ENCODE measurements at regions not wholly inside any gene's neighbourhood (a gene's known extent, or its start where the extent isn't known, plus 50 kb on each side); places are given as distances from the start of the nearest gene placed in this dataset.
A peak's percentile ranks its signal among the peaks of the same experiment; 100 is the strongest.
"Not testable (repeated sequence)": the region's sequence is repeated elsewhere in the genome, so short reads cannot be mapped to it uniquely, and the experiment has no call there.

GRCh38 chr9:71607461-71607881 is 160.8 kb downstream of the CEMIP2 start:
- ATAC-seq (ENCODE audit: poor library complexity): no peak
- no peaks in the 10 kb centered on the region for H3K36me3 Mint-ChIP-seq (ENCODE audit: low read depth)
- no peaks in the 10 kb centered on the region for H3K4me1 Mint-ChIP-seq (ENCODE audit: low read depth)
- H3K4me3 Mint-ChIP-seq: no peak overlapping the region
- Histone ChIP-seq H3K27me3 (ENCODE audit: control insufficient read depth in 1 of 2, insufficient read depth in 2 of 2, low read length in 2 of 2) (no peaks in the 10 kb centered on the region), H3K9me3 (ENCODE audit: control insufficient read depth in 1 of 2, insufficient read depth in 1 of 2, low read length in 2 of 2) (no peaks in the 10 kb centered on the region), H3K36me3 (ENCODE audit: insufficient read depth, low read length) (no peaks in the 10 kb centered on the region), H3K4me3 (ENCODE audit: low read length) (no peak overlapping the region), H3K27ac (ENCODE audit: low read depth in 1 of 2, low read length in 2 of 2) (no peak overlapping the region), H3K4me1 (ENCODE audit: insufficient read depth, low read length) (no peaks in the 10 kb centered on the region)
- no peaks in the 10 kb centered on the region for H3K27me3 Mint-ChIP-seq
- intact Hi-C loops (cut with DNase I, micrococcal nuclease): loop anchor here in 1 of 2 experiments (1.0 kb wide), 1 partner anchor 162 kb away; no protein-coding TSS in a partner anchor
- peaks cover 1% of the 10 kb centered on the region for H3K9me3 Mint-ChIP-seq
- ChIA-PET POLR2A (no interaction called here), CTCF (no interaction called here)
- no peak overlapping the region for H3K27ac Mint-ChIP-seq
- no peak for TF ChIP-seq CTCF (IDR thresholded peaks at IDR 0.05)
- no peak for DNase-seq

- peak; percentile 60 to 91 (median 77) for DNase-seq
- Mint-ChIP-seq H3K36me3 (ENCODE audit: low read depth) (no peaks in the 10 kb centered on the region), H3K27ac (no peak overlapping the region), H3K9me3 (no peaks in the 10 kb centered on the region), H3K27me3 (no peaks in the 10 kb centered on the region), H3K4me1 (ENCODE audit: low read depth) (no peaks in the 10 kb centered on the region), H3K4me3 (no peak overlapping the region)
- ChIA-PET CTCF (interaction anchor here (0.8 to 1.8 kb wide), 5 partner anchors 10 to 421 kb away, joined by 3 to 5 read pairs (median 3); no protein-coding TSS in a partner anchor), POLR2A (interaction anchor here (1.2 to 1.5 kb wide), 2 partner anchors 81 to 164 kb away, joined by 3 to 8 read pairs; partner anchors contain the start of gene CEMIP2)
- intact Hi-C loops (cut with DNase I, micrococcal nuclease): loop anchor here (1.0 to 5.0 kb wide), 6 partner anchors 113 to 668 kb away; no protein-coding TSS in a partner anchor
- H3K27ac ChIP-seq (ENCODE audit: low read depth in 1 of 2, low read length in 2 of 2): no peak overlapping the region
- no peaks in the 10 kb centered on the region for H3K9me3 ChIP-seq (ENCODE audit: control insufficient read depth in 1 of 2, insufficient read depth in 1 of 2, low read length in 2 of 2)
- no peaks in the 10 kb centered on the region for H3K36me3 ChIP-seq (ENCODE audit: insufficient read depth, low read length)
- H3K27me3 ChIP-seq (ENCODE audit: control insufficient read depth in 1 of 2, insufficient read depth in 2 of 2, low read length in 2 of 2): no peaks in the 10 kb centered on the region
- ATAC-seq (ENCODE audit: poor library complexity): peak; percentile 75
- TF ChIP-seq CTCF (IDR thresholded peaks at IDR 0.05): peak; percentile 94
- no peak overlapping the region for H3K4me3 ChIP-seq (ENCODE audit: low read length)
- no peaks in the 10 kb centered on the region for H3K4me1 ChIP-seq (ENCODE audit: insufficient read depth, low read length)
These were observed 163.9 kb downstream of the CEMIP2 start for GRCh38 chr9:71604197-71605063.

DNA sequence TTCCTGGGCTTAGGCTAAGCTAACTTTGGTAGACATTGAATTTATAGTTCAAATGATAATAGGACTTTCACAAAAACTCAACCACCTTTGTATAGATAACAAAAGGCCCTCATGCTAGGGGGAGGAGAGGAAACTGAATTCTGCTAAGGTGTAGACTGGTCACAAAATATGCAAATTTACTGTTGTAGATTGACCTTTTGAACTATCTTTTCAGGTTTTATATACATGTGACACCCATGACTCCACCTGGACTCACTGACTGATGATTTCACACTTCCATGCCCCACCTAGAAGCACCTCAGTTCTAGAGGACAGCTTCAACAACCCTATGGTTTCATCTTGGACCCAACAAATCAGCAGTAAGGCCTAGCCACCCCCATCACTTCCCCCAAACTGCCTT is 165.7 kb downstream of the CEMIP2 start:
- no peak overlapping the region for H3K4me3 Mint-ChIP-seq
- H3K27me3 ChIP-seq (ENCODE audit: control insufficient read depth in 1 of 2, insufficient read depth in 2 of 2, low read length in 2 of 2): no peaks in the 10 kb centered on the region
- no peak overlapping the region for H3K4me3 ChIP-seq (ENCODE audit: low read length)
- H3K27ac ChIP-seq (ENCODE audit: low read depth in 1 of 2, low read length in 2 of 2): no peak overlapping the region
- no peaks in the 10 kb centered on the region for H3K36me3 ChIP-seq (ENCODE audit: insufficient read depth, low read length)
- ATAC-seq (ENCODE audit: poor library complexity): no peak
- H3K27ac Mint-ChIP-seq: no peak overlapping the region
- no peaks in the 10 kb centered on the region for H3K36me3 Mint-ChIP-seq (ENCODE audit: low read depth)
- no peaks in the 10 kb centered on the region for H3K9me3 ChIP-seq (ENCODE audit: control insufficient read depth in 1 of 2, insufficient read depth in 1 of 2, low read length in 2 of 2)
- intact Hi-C loops (cut with DNase I, micrococcal nuclease): loop anchor here (5.0 kb wide), 2 partner anchors 115 to 670 kb away; no protein-coding TSS in a partner anchor
- CTCF ChIA-PET: no interaction called here
- no peaks in the 10 kb centered on the region for H3K9me3 Mint-ChIP-seq
- no peaks in the 10 kb centered on the region for H3K4me1 ChIP-seq (ENCODE audit: insufficient read depth, low read length)
- no peak for TF ChIP-seq CTCF (IDR thresholded peaks at IDR 0.05)
- no peaks in the 10 kb centered on the region for H3K4me1 Mint-ChIP-seq (ENCODE audit: low read depth)
- POLR2A ChIA-PET: no interaction called here
- no peaks in the 10 kb centered on the region for H3K27me3 Mint-ChIP-seq
- no peak for DNase-seq

DNA sequence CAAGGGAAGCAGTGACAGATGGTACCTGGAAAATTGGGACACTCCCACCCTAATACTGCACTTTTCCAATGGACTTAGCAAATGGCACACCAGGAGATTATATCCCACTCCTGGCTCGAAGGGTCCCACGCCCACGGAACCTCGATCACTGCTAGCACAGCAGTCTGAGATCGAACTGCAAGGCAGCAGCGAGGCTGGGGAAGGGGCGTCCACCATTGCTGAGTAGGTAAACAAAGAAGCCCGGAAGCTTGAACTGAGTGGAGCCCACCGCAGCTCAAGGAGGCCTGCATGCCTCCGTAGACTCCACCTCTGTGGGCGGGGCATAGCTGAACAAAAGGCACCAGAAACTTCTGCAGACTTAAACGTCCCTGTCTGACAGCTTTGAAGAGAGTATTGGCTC is 172.6 kb downstream of the CEMIP2 start:
- H3K9me3 ChIP-seq (ENCODE audit: control insufficient read depth in 1 of 2, insufficient read depth in 1 of 2, low read length in 2 of 2); POLR2A ChIA-PET; H3K4me1 ChIP-seq (ENCODE audit: insufficient read depth, low read length); H3K4me3 Mint-ChIP-seq; H3K27ac ChIP-seq (ENCODE audit: low read depth in 1 of 2, low read length in 2 of 2); DNase-seq; H3K27me3 ChIP-seq (ENCODE audit: control insufficient read depth in 1 of 2, insufficient read depth in 2 of 2, low read length in 2 of 2); intact Hi-C loops (cut with DNase I, micrococcal nuclease); CTCF ChIA-PET; H3K36me3 Mint-ChIP-seq (ENCODE audit: low read depth); H3K27ac Mint-ChIP-seq; H3K4me1 Mint-ChIP-seq (ENCODE audit: low read depth); H3K36me3 ChIP-seq (ENCODE audit: insufficient read depth, low read length); H3K4me3 ChIP-seq (ENCODE audit: low read length); H3K9me3 Mint-ChIP-seq; ATAC-seq (ENCODE audit: poor library complexity): not testable (repeated sequence)
- H3K27me3 Mint-ChIP-seq: peaks cover 12% of the 10 kb centered on the region

All from CD4-positive, alpha-beta T cell (primary cell).